CD8-positive, alpha-beta memory T cell (primary cell): ENCODE measurements at regions not wholly inside any gene's neighbourhood (a gene's known extent, or its start where the extent isn't known, plus 50 kb on each side); places are given as distances from the start of the nearest gene placed in this dataset.

ENCODE experiments used
- CTCF ChIA-PET: fragments of 350-600 bp; sonication (Branson Sonifier 250); formaldehyde crosslinking; loops from one replicate; lab custom pipeline; 2021; ENCODE audit warnings: antibody characterized with exemption; lab: Charles Lee
- POLR2A ChIA-PET: fragments of 350-600 bp; sonication (Branson Sonifier 250); formaldehyde crosslinking; loops from one replicate; lab custom pipeline; 2021; ENCODE audit warnings: antibody characterized with exemption; lab: Charles Lee
- DNase-seq, 5 donors: peaks; one replicate each; pipeline versions ENCODE4 v3.0.0 to v3.0.0-alpha.2; 2020 to 2022; ENCODE audit warnings: mixed read lengths in 1 of 5
- H3K27ac ChIP-seq: one replicate; pipeline ENCODE4 v1.7.0; 2013; ENCODE audit warnings: low read depth, mild to moderate bottlenecking, low read length, moderate library complexity
- H3K27me3 ChIP-seq: 2 replicates; pipeline ENCODE4 v1.7.0; 2013; ENCODE audit warnings: low read length, mild to moderate bottlenecking; ENCODE audit not compliant: insufficient read depth, poor library complexity, severe bottlenecking
- H3K36me3 ChIP-seq: 2 replicates; pipeline ENCODE4 v1.7.0; 2013; ENCODE audit warnings: mild to moderate bottlenecking, low read length, moderate library complexity; ENCODE audit not compliant: insufficient read depth
- H3K4me1 ChIP-seq: 2 replicates; pipeline ENCODE4 v1.7.0; 2013; ENCODE audit warnings: mild to moderate bottlenecking, low read length, moderate library complexity; ENCODE audit not compliant: insufficient read depth
- H3K4me3 ChIP-seq: 2 replicates; pipeline ENCODE4 v1.7.0; 2013; ENCODE audit warnings: mild to moderate bottlenecking, low read length
- H3K9me3 ChIP-seq: 2 replicates; pipeline ENCODE4 v1.7.0; 2013; ENCODE audit warnings: mild to moderate bottlenecking, low read length
- H3K27ac Mint-ChIP-seq, 8 donors: one replicate each; pipeline ENCODE4 v1.8.0; 2020 to 2021; ENCODE audit warnings: mixed read lengths in 8 of 8, mild to moderate bottlenecking in 6 of 8, inconsistent platforms in 3 of 8, moderate library complexity in 3 of 8
- H3K27me3 Mint-ChIP-seq, 2 donors: one replicate each; pipeline ENCODE4 v1.8.0; 2020 to 2021; ENCODE audit warnings: mixed read lengths in 2 of 2, mild to moderate bottlenecking in 1 of 2, moderate library complexity in 1 of 2
- H3K36me3 Mint-ChIP-seq, 3 donors: one replicate each; pipeline ENCODE4 v1.8.0; 2020 to 2021; ENCODE audit warnings: mixed read lengths in 3 of 3, inconsistent platforms in 1 of 3, mild to moderate bottlenecking in 1 of 3
- H3K4me1 Mint-ChIP-seq, 3 donors: one replicate each; pipeline ENCODE4 v1.8.0; 2020 to 2021; ENCODE audit warnings: mixed read lengths in 3 of 3, inconsistent platforms in 1 of 3, mild to moderate bottlenecking in 1 of 3
- H3K4me3 Mint-ChIP-seq, 7 donors: one replicate each; pipeline ENCODE4 v1.8.0; 2020 to 2021; ENCODE audit warnings: mixed read lengths in 7 of 7, mild to moderate bottlenecking in 6 of 7, moderate library complexity in 4 of 7, inconsistent platforms in 2 of 7
- H3K9me3 Mint-ChIP-seq, 5 donors: one replicate each; pipeline ENCODE4 v1.8.0; 2020 to 2022; ENCODE audit warnings: mixed read lengths in 5 of 5, mild to moderate bottlenecking in 3 of 5, moderate library complexity in 2 of 5, inconsistent platforms in 1 of 5

- ChIA-PET CTCF (interaction anchor here (1.1 kb wide), 1 partner anchor 38 kb away, joined by 4 read pairs; no protein-coding TSS in a partner anchor), POLR2A (no interaction called here)
- H3K9me3 ChIP-seq: no peaks in the 10 kb centered on the region
- H3K4me3 ChIP-seq: no peak overlapping the region
- no peaks in the 10 kb centered on the region for H3K4me1 ChIP-seq
- H3K36me3 ChIP-seq: no peaks in the 10 kb centered on the region
- H3K36me3 Mint-ChIP-seq: peaks cover 12 to 21% (median 21%) of the 10 kb centered on the region in 3 donors
- no peak overlapping the region for H3K27ac ChIP-seq
- peaks cover 2 to 8% (median 5%) of the 10 kb centered on the region in 3 donors for H3K4me1 Mint-ChIP-seq
- H3K9me3 Mint-ChIP-seq: no peaks in the 10 kb centered on the region
- H3K27ac Mint-ChIP-seq: no peak overlapping the region
- no peaks in the 10 kb centered on the region for H3K27me3 ChIP-seq
- H3K4me3 Mint-ChIP-seq: no peak overlapping the region
- DNase-seq: no peak
- no peaks in the 10 kb centered on the region for H3K27me3 Mint-ChIP-seq
These were observed 190.9 kb upstream of the KLF12 start for GRCh38 chr13:74325106-74325505.

- Mint-ChIP-seq H3K4me3 (no peak overlapping the region), H3K9me3 (no peaks in the 10 kb centered on the region), H3K27ac (no peak overlapping the region), H3K36me3 (peaks cover 12 to 21% (median 21%) of the 10 kb centered on the region in 3 donors), H3K4me1 (peaks cover 2 to 5% (median 3%) of the 10 kb centered on the region in 3 donors), H3K27me3 (no peaks in the 10 kb centered on the region)
- DNase-seq: no peak
- POLR2A ChIA-PET: no interaction called here
- H3K4me1 ChIP-seq: no peaks in the 10 kb centered on the region
- H3K4me3 ChIP-seq: no peak overlapping the region
- no peaks in the 10 kb centered on the region for H3K36me3 ChIP-seq
- H3K27ac ChIP-seq: no peak overlapping the region
- no peaks in the 10 kb centered on the region for H3K9me3 ChIP-seq
- CTCF ChIA-PET: no interaction called here
- no peaks in the 10 kb centered on the region for H3K27me3 ChIP-seq
These were observed 190.1 kb upstream of the KLF12 start for GRCh38 chr13:74324338-74324737.

GRCh38 chr13:74322562-74322961 lies 188.4 kb upstream of the KLF12 start:
- H3K9me3 ChIP-seq: no peaks in the 10 kb centered on the region
- no peak overlapping the region for H3K4me3 ChIP-seq
- DNase-seq: no peak
- peaks cover 0 to 5% (median 2%) of the 10 kb centered on the region in 3 donors for H3K4me1 Mint-ChIP-seq
- H3K27ac Mint-ChIP-seq: no peak overlapping the region
- H3K27me3 Mint-ChIP-seq: no peaks in the 10 kb centered on the region
- no peak overlapping the region for H3K27ac ChIP-seq
- no peaks in the 10 kb centered on the region for H3K36me3 ChIP-seq
- no peak overlapping the region for H3K4me3 Mint-ChIP-seq
- H3K4me1 ChIP-seq: no peaks in the 10 kb centered on the region
- CTCF ChIA-PET: no interaction called here
- H3K36me3 Mint-ChIP-seq: peaks cover 12 to 21% (median 17%) of the 10 kb centered on the region in 3 donors
- no peaks in the 10 kb centered on the region for H3K27me3 ChIP-seq
- POLR2A ChIA-PET: no interaction called here
- H3K9me3 Mint-ChIP-seq: no peaks in the 10 kb centered on the region

- Histone ChIP-seq H3K36me3 (no peaks in the 10 kb centered on the region), H3K27ac (no peak overlapping the region), H3K9me3 (no peaks in the 10 kb centered on the region), H3K4me1 (no peaks in the 10 kb centered on the region), H3K4me3 (no peak overlapping the region), H3K27me3 (no peaks in the 10 kb centered on the region)
- POLR2A ChIA-PET: no interaction called here
- H3K4me1 Mint-ChIP-seq: peaks cover 7 to 16% (median 12%) of the 10 kb centered on the region in 3 donors
- H3K36me3 Mint-ChIP-seq: peaks cover 4 to 12% (median 8%) of the 10 kb centered on the region in 3 donors
- CTCF ChIA-PET: no interaction called here
- no peak overlapping the region for H3K4me3 Mint-ChIP-seq
- DNase-seq: no peak
- H3K27me3 Mint-ChIP-seq: no peaks in the 10 kb centered on the region
- no peaks in the 10 kb centered on the region for H3K9me3 Mint-ChIP-seq
- no peak overlapping the region for H3K27ac Mint-ChIP-seq
These were observed 186.1 kb upstream of the KLF12 start for GRCh38 chr13:74320282-74320681.

GRCh38 chr13:74316547-74316946 lies 182.3 kb upstream of the KLF12 start:
- no peak overlapping the region for H3K27ac ChIP-seq
- no peaks in the 10 kb centered on the region for H3K36me3 ChIP-seq
- Mint-ChIP-seq H3K27me3 (no peaks in the 10 kb centered on the region), H3K9me3 (no peaks in the 10 kb centered on the region), H3K4me1 (peaks cover 7 to 28% (median 12%) of the 10 kb centered on the region in 3 donors), H3K27ac (peak overlapping the region in 3 of 8 donors; percentile 7 to 56 (median 13)), H3K36me3 (peaks cover 2 to 6% (median 4%) of the 10 kb centered on the region in 3 donors), H3K4me3 (no peak overlapping the region)
- no peaks in the 10 kb centered on the region for H3K9me3 ChIP-seq
- H3K4me1 ChIP-seq: no peaks in the 10 kb centered on the region
- no peak for DNase-seq
- ChIA-PET POLR2A (no interaction called here), CTCF (interaction anchor here (0.8 to 3.7 kb wide), 2 partner anchors 28 to 30 kb away, joined by 3 to 12 read pairs; no protein-coding TSS in a partner anchor)
- H3K4me3 ChIP-seq: no peak overlapping the region
- no peaks in the 10 kb centered on the region for H3K27me3 ChIP-seq

GRCh38 chr13:74306496-74306895 lies 172.3 kb upstream of the KLF12 start:
- Histone ChIP-seq H3K36me3 (no peaks in the 10 kb centered on the region), H3K27ac (no peak overlapping the region), H3K4me1 (no peaks in the 10 kb centered on the region), H3K27me3 (no peaks in the 10 kb centered on the region), H3K9me3 (no peaks in the 10 kb centered on the region), H3K4me3 (no peak overlapping the region)
- POLR2A ChIA-PET: interaction anchor here (0.6 kb wide), 1 partner anchor 21 kb away, joined by 4 read pairs; no protein-coding TSS in a partner anchor
- CTCF ChIA-PET: no interaction called here
- Mint-ChIP-seq H3K4me3 (no peak overlapping the region), H3K27ac (peak overlapping the region in 1 of 8 donors; percentile 16), H3K27me3 (peaks cover 0 to 4% of the 10 kb centered on the region in 2 donors), H3K36me3 (peaks cover 7 to 14% (median 11%) of the 10 kb centered on the region in 3 donors), H3K4me1 (peaks cover 17 to 29% (median 24%) of the 10 kb centered on the region in 3 donors), H3K9me3 (no peaks in the 10 kb centered on the region)
- no peak for DNase-seq

- H3K4me3 Mint-ChIP-seq: no peak overlapping the region
- no peak overlapping the region for H3K27ac ChIP-seq
- POLR2A ChIA-PET: interaction anchor here (0.6 kb wide), 1 partner anchor 21 kb away, joined by 4 read pairs; no protein-coding TSS in a partner anchor
- no peaks in the 10 kb centered on the region for H3K4me1 ChIP-seq
- peaks cover 17 to 29% (median 24%) of the 10 kb centered on the region in 3 donors for H3K4me1 Mint-ChIP-seq
- no peaks in the 10 kb centered on the region for H3K36me3 ChIP-seq
- no peaks in the 10 kb centered on the region for H3K27me3 ChIP-seq
- H3K27me3 Mint-ChIP-seq: peaks cover 0 to 4% of the 10 kb centered on the region in 2 donors
- no peak overlapping the region for H3K27ac Mint-ChIP-seq
- peaks cover 9 to 14% (median 11%) of the 10 kb centered on the region in 3 donors for H3K36me3 Mint-ChIP-seq
- no peaks in the 10 kb centered on the region for H3K9me3 Mint-ChIP-seq
- no peaks in the 10 kb centered on the region for H3K9me3 ChIP-seq
- DNase-seq: no peak
- CTCF ChIA-PET: no interaction called here
- H3K4me3 ChIP-seq: no peak overlapping the region
These were observed 171.7 kb upstream of the KLF12 start for GRCh38 chr13:74305876-74306275.

GRCh38 chr13:74301258-74301935 lies 167.2 kb upstream of the KLF12 start:
- ChIA-PET CTCF (interaction anchor here (0.7 kb wide), 1 partner anchor 15 kb away, joined by 3 read pairs; no protein-coding TSS in a partner anchor), POLR2A (no interaction called here)
- Mint-ChIP-seq H3K27ac (no peak overlapping the region), H3K36me3 (peaks cover 6 to 19% (median 10%) of the 10 kb centered on the region in 3 donors), H3K27me3 (peaks cover 0 to 2% of the 10 kb centered on the region in 2 donors), H3K4me3 (no peak overlapping the region), H3K4me1 (peaks cover 8 to 15% (median 14%) of the 10 kb centered on the region in 3 donors), H3K9me3 (no peaks in the 10 kb centered on the region)
- DNase-seq: no peak
- Histone ChIP-seq H3K27me3 (no peaks in the 10 kb centered on the region), H3K4me1 (no peaks in the 10 kb centered on the region), H3K36me3 (no peaks in the 10 kb centered on the region), H3K9me3 (no peaks in the 10 kb centered on the region), H3K27ac (no peak overlapping the region), H3K4me3 (no peak overlapping the region)
